ENCODE measurements at regions not wholly inside any gene's neighbourhood (a gene's known extent, or its start where the extent isn't known, plus 50 kb on each side); places are given as distances from the start of the nearest gene placed in this dataset.

- no peak for DNase-seq (ENCODE audit: low spot score in 2 of 2)
- intact Hi-C loops (cut with DNase I), result no loop called here
- no peak for TF ChIP-seq CTCF (IDR thresholded peaks at IDR 0.05)
- Histone ChIP-seq H3K27ac (no peak overlapping the region), H3K9me3 (no peaks in the 10 kb centered on the region), H3K4me1 (no peaks in the 10 kb centered on the region), H3K36me3 (no peaks in the 10 kb centered on the region), H3K4me3 (no peak overlapping the region), H3K27me3 (no peaks in the 10 kb centered on the region)
These were observed 531.9 kb upstream of the MAN1A1 start for GRCh38 chr6:119881416-119881815.

- no peaks in the 10 kb centered on the region for H3K36me3 ChIP-seq
- DNase-seq (ENCODE audit: low spot score in 2 of 2), result no peak
- H3K9me3 ChIP-seq, result no peaks in the 10 kb centered on the region
- no peaks in the 10 kb centered on the region for H3K4me1 ChIP-seq
- no peaks in the 10 kb centered on the region for H3K27me3 ChIP-seq
- intact Hi-C loops (cut with DNase I), result no loop called here
- no peak overlapping the region for H3K4me3 ChIP-seq
- TF ChIP-seq CTCF (IDR thresholded peaks at IDR 0.05), result no peak
- no peak overlapping the region for H3K27ac ChIP-seq
These were observed 531.3 kb upstream of the MAN1A1 start for GRCh38 chr6:119880840-119881239.

- H3K36me3 ChIP-seq, result no peaks in the 10 kb centered on the region
- H3K9me3 ChIP-seq, result no peaks in the 10 kb centered on the region
- no peak for DNase-seq (ENCODE audit: low spot score in 2 of 2)
- intact Hi-C loops (cut with DNase I), result no loop called here
- H3K27ac ChIP-seq, result no peak overlapping the region
- no peaks in the 10 kb centered on the region for H3K4me1 ChIP-seq
- no peaks in the 10 kb centered on the region for H3K27me3 ChIP-seq
- H3K4me3 ChIP-seq, result no peak overlapping the region
- no peak for TF ChIP-seq CTCF (IDR thresholded peaks at IDR 0.05)
These were observed 530.2 kb upstream of the MAN1A1 start for GRCh38 chr6:119879731-119880130.

GRCh38 chr6:119874381-119874780 lies 524.8 kb upstream of the MAN1A1 start:
- no peak for DNase-seq (ENCODE audit: low spot score in 2 of 2)
- no peaks in the 10 kb centered on the region for H3K27me3 ChIP-seq
- H3K36me3 ChIP-seq, result no peaks in the 10 kb centered on the region
- H3K9me3 ChIP-seq, result no peaks in the 10 kb centered on the region
- no peaks in the 10 kb centered on the region for H3K4me1 ChIP-seq
- H3K4me3 ChIP-seq, result no peak overlapping the region
- no peak overlapping the region for H3K27ac ChIP-seq
- no peak for TF ChIP-seq CTCF (IDR thresholded peaks at IDR 0.05)
- intact Hi-C loops (cut with DNase I), result no loop called here

GRCh38 chr6:119873107-119873506 lies 523.5 kb upstream of the MAN1A1 start:
- Histone ChIP-seq H3K4me3 (no peak overlapping the region), H3K27ac (no peak overlapping the region), H3K4me1 (no peaks in the 10 kb centered on the region), H3K9me3 (no peaks in the 10 kb centered on the region), H3K36me3 (no peaks in the 10 kb centered on the region), H3K27me3 (no peaks in the 10 kb centered on the region)
- no peak for DNase-seq (ENCODE audit: low spot score in 2 of 2)
- intact Hi-C loops (cut with DNase I), result no loop called here
- no peak for TF ChIP-seq CTCF (IDR thresholded peaks at IDR 0.05)

- intact Hi-C loops (cut with DNase I), result no loop called here
- Histone ChIP-seq H3K36me3 (no peaks in the 10 kb centered on the region), H3K9me3 (peaks cover 0 to 7% of the 10 kb centered on the region in 2 donors), H3K27ac (no peak overlapping the region), H3K27me3 (no peaks in the 10 kb centered on the region), H3K4me3 (no peak overlapping the region), H3K4me1 (no peaks in the 10 kb centered on the region)
- TF ChIP-seq CTCF (IDR thresholded peaks at IDR 0.05), result no peak
- DNase-seq (ENCODE audit: low spot score in 2 of 2), result no peak
These were observed 522.0 kb upstream of the MAN1A1 start for GRCh38 chr6:119871520-119871919.

All from ascending aorta (tissue), 2 donors.